Endothelial cell (in vitro differentiated cells): ENCODE measurements at regions not wholly inside any gene's neighbourhood (a gene's known extent, or its start where the extent isn't known, plus 50 kb on each side); places are given as distances from the start of the nearest gene placed in this dataset.

Source experiments
- DNase-seq: peaks from one replicate; pipeline ENCODE4 v3.0.0; 2021; ENCODE audit warnings: low spot score
- H3K27ac Mint-ChIP-seq: one replicate; pipeline ENCODE4 v1.8.0; 2021; ENCODE audit warnings: mixed read lengths, inconsistent platforms; ENCODE audit not compliant: unreplicated experiment
- H3K27me3 Mint-ChIP-seq: one replicate; pipeline ENCODE4 v1.8.0; 2021; ENCODE audit warnings: mild to moderate bottlenecking, moderate library complexity, mixed read lengths, inconsistent platforms; ENCODE audit not compliant: unreplicated experiment
- H3K36me3 Mint-ChIP-seq: one replicate; pipeline ENCODE4 v1.8.0; 2021; ENCODE audit warnings: mild to moderate bottlenecking, low read depth, mixed read lengths, inconsistent platforms; ENCODE audit not compliant: unreplicated experiment
- H3K4me1 Mint-ChIP-seq: one replicate; pipeline ENCODE4 v1.8.0; 2021; ENCODE audit warnings: mild to moderate bottlenecking, mixed read lengths, inconsistent platforms; ENCODE audit not compliant: unreplicated experiment
- H3K4me3 Mint-ChIP-seq: one replicate; pipeline ENCODE4 v1.8.0; 2021; ENCODE audit warnings: mild to moderate bottlenecking, mixed read lengths, inconsistent platforms; ENCODE audit not compliant: unreplicated experiment
- H3K9me3 Mint-ChIP-seq: one replicate; pipeline ENCODE4 v1.8.0; 2021; ENCODE audit warnings: mixed read lengths, inconsistent platforms; ENCODE audit not compliant: unreplicated experiment
- CTCF ChIP-seq: fragments of 200-600 bp; sonication (generic); IDR thresholded peaks from one replicate; pipeline ENCODE4 v1.5.0; 2021; ENCODE audit warnings: antibody characterized with exemption; ENCODE audit not compliant: unreplicated experiment

DNA sequence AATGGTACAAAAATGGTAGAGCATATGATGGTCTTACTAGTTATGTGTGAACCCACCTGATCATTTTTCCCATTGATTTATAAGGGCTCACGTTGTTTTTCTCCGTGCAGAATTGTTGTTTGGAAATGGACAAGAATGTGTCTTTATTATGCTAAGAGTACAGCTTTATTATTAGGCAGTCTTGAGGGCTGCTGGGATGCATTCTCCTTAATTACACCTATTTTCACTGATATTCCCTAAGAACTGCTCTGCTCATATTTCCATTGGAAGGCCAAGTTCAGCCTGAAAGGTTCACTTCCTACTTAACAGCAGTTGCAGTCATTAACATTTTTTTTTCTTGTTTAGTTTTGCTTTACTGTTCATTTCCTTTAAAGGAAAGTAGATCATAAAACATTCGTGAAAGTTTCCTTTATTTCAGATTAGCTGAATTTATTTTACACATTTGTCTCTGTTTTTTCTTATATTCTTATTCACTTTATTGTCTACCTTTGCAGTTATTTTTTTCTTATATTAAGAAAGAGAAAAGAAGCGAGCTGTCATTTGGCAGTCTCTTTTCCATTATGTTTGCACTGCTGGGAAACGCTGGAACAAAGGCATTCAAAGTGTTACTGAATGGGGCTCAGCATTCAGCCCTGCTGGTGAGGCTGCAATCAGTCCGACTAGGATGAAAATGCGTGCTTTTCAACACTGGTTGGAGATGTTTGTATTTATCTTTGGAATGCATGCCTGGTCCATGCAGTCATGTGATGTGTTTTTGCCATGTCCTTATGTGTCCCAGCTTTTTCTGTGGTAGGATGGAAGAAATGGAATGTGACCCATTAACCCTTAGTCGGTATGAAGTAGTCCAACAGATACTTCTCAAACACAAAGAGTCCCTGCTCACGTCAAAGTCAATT, 602.7 kb upstream of the ZNF608 start:
- H3K27me3 Mint-ChIP-seq, result no peaks in the 10 kb centered on the region
- H3K4me3 Mint-ChIP-seq, result no peak overlapping the region
- H3K9me3 Mint-ChIP-seq, result no peaks in the 10 kb centered on the region
- H3K27ac Mint-ChIP-seq, result no peak overlapping the region
- H3K4me1 Mint-ChIP-seq, result peaks cover 7% of the 10 kb centered on the region
- no peak for DNase-seq
- H3K36me3 Mint-ChIP-seq, result no peaks in the 10 kb centered on the region
- TF ChIP-seq CTCF, result no peak

- DNase-seq, result no peak
- peaks cover 2% of the 10 kb centered on the region for H3K27me3 Mint-ChIP-seq
- no peak overlapping the region for H3K4me3 Mint-ChIP-seq
- H3K27ac Mint-ChIP-seq, result no peak overlapping the region
- TF ChIP-seq CTCF, result no peak
- H3K4me1 Mint-ChIP-seq, result no peaks in the 10 kb centered on the region
- no peaks in the 10 kb centered on the region for H3K9me3 Mint-ChIP-seq
- H3K36me3 Mint-ChIP-seq, result no peaks in the 10 kb centered on the region
Observed at GRCh38 chr5:125357660-125358059, 611.2 kb upstream of the ZNF608 start.

- H3K27ac Mint-ChIP-seq, result no peak overlapping the region
- H3K9me3 Mint-ChIP-seq, result no peaks in the 10 kb centered on the region
- no peaks in the 10 kb centered on the region for H3K27me3 Mint-ChIP-seq
- TF ChIP-seq CTCF, result no peak
- no peaks in the 10 kb centered on the region for H3K4me1 Mint-ChIP-seq
- H3K36me3 Mint-ChIP-seq, result no peaks in the 10 kb centered on the region
- H3K4me3 Mint-ChIP-seq, result no peak overlapping the region
- DNase-seq, result no peak
Observed at GRCh38 chr5:125365747-125366146, 619.3 kb upstream of the ZNF608 start.

DNA sequence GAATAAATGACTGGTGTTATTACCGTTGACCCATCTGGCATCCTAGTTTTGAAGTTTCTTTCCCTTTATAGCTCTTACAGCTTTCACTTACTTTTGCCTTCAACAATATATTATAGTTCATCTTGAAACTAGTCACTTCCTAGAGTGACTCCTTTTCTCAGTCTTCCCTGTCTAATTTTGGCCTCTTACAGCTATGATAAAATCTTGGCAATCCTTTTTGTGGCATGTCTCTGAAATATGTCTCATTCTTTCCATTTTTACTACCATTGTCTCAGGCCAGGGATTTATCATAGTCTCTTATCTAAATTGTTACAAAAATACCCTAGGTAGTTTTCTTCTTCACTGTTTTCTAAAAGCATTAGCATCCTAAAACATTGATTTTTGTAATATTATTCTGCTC, 621.3 kb upstream of the ZNF608 start:
- no peak overlapping the region for H3K4me3 Mint-ChIP-seq
- no peak for DNase-seq
- no peaks in the 10 kb centered on the region for H3K9me3 Mint-ChIP-seq
- no peaks in the 10 kb centered on the region for H3K27me3 Mint-ChIP-seq
- no peak overlapping the region for H3K27ac Mint-ChIP-seq
- TF ChIP-seq CTCF, result no peak
- H3K4me1 Mint-ChIP-seq, result peaks cover under 1% of the 10 kb centered on the region
- no peaks in the 10 kb centered on the region for H3K36me3 Mint-ChIP-seq

DNA sequence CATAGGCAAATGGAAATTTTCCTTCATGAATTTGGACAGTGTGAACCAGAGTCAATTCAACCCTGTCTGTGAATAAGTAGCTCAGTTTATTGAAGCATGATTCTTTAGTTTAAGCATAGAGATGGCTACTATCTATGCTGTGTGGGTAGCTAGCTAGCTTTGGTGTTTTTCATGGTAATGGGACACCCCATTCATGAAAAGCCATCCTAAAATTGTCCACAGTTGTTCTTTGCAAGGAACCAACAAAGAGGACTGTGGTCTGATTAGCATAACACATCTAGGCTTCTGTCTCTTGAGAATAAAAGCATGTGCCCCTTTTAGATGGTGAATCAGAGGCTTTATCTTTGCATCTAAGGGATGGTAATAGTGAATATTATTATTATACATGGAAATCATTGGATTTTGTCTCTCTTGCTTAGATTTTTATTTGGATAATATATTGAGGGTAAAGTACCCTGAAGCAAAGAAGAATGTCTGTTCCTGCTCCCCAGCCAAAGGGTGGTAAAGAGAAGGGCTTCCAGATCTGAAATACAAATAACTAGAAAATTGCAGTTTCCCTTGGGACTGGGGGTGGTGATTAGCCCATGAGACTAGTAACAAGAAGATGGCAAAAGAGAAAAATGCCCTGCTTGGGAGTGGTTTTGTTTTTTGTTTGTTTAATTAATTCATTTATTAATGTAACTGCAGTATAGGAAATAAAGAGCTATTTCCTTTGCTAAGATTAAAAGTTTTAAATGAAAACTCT, 624.2 kb upstream of the ZNF608 start:
- Mint-ChIP-seq H3K4me1 (peaks cover 4% of the 10 kb centered on the region), H3K9me3 (no peaks in the 10 kb centered on the region), H3K27ac (no peak overlapping the region), H3K4me3 (no peak overlapping the region), H3K36me3 (no peaks in the 10 kb centered on the region), H3K27me3 (no peaks in the 10 kb centered on the region)
- no peak for DNase-seq
- TF ChIP-seq CTCF, result no peak
